NB4 (cell line): ENCODE measurements at regions not wholly inside any gene's neighbourhood (a gene's known extent, or its start where the extent isn't known, plus 50 kb on each side); places are given as distances from the start of the nearest gene placed in this dataset.

Experiments used
- DNase-seq: peaks from one replicate; pipeline ENCODE4 v3.0.0; 2010; ENCODE audit warnings: low read depth
- H3K4me3 ChIP-seq: one replicate; pipeline ENCODE4 v1.5.1; 2011; ENCODE audit warnings: mild to moderate bottlenecking, low read depth, low read length, moderate library complexity
- CTCF ChIP-seq: IDR thresholded peaks from one replicate; pipeline ENCODE4 v1.5.1; 2012; ENCODE audit warnings: low read depth, low read length
- MAX ChIP-seq: IDR thresholded peaks from 2 replicates; pipeline ENCODE4 v1.6.1; 2011; ENCODE audit warnings: low read depth, low read length
- MYC ChIP-seq: IDR thresholded peaks from 2 replicates; pipeline ENCODE4 v1.6.1; 2011; ENCODE audit warnings: low read depth, low read length
- POLR2A ChIP-seq: IDR thresholded peaks from 2 replicates; pipeline ENCODE4 v1.6.1; 2011; ENCODE audit warnings: mild to moderate bottlenecking; ENCODE audit not compliant: insufficient read length; ENCODE audit errors: extremely low read depth

- no peak for DNase-seq
- no peak overlapping the region for H3K4me3 ChIP-seq
- TF ChIP-seq MYC: no peak
- no peak for TF ChIP-seq CTCF
- no peak for TF ChIP-seq POLR2A
- no peak for TF ChIP-seq MAX
Measured at GRCh38 chr14:80108430-80108829, 102.9 kb downstream of the DIO2 start.

GRCh38 chr14:80105488-80105994, 105.8 kb downstream of the DIO2 start:
- no peak for TF ChIP-seq CTCF
- no peak for TF ChIP-seq MAX
- no peak for TF ChIP-seq MYC
- no peak for TF ChIP-seq POLR2A
- H3K4me3 ChIP-seq: no peak overlapping the region
- no peak for DNase-seq

GRCh38 chr14:80101835-80102234, 109.5 kb downstream of the DIO2 start:
- H3K4me3 ChIP-seq: no peak overlapping the region
- DNase-seq: no peak
- TF ChIP-seq MYC (no peak), MAX (no peak), CTCF (no peak), POLR2A (no peak)

- H3K4me3 ChIP-seq: no peak overlapping the region
- DNase-seq: no peak
- TF ChIP-seq MAX (no peak), POLR2A (no peak), MYC (no peak), CTCF (no peak)
Measured at GRCh38 chr14:80100681-80101080, 110.6 kb downstream of the DIO2 start.

- no peak for DNase-seq
- no peak overlapping the region for H3K4me3 ChIP-seq
Measured at GRCh38 chr14:80095623-80096022, 115.7 kb downstream of the DIO2 start.

More at GRCh38 chr14:80095623-80096022, 115.7 kb downstream of the DIO2 start:
- TF ChIP-seq CTCF: no peak
- TF ChIP-seq MAX: no peak
- TF ChIP-seq MYC: no peak
- TF ChIP-seq POLR2A: no peak
